Activated CD8-positive, alpha-beta memory T cell treated with anti-CD3 and anti-CD28 coated beads, Interleukin-2, amount 50 U/mL, for 24 hours (primary cell): ENCODE measurements at regions not wholly inside any gene's neighbourhood (a gene's known extent, or its start where the extent isn't known, plus 50 kb on each side); places are given as distances from the start of the nearest gene placed in this dataset.

Experiments
- DNase-seq: peaks from one replicate; pipeline ENCODE4 v3.0.0-alpha.2; 2020; ENCODE audit errors: extremely low read depth

DNA sequence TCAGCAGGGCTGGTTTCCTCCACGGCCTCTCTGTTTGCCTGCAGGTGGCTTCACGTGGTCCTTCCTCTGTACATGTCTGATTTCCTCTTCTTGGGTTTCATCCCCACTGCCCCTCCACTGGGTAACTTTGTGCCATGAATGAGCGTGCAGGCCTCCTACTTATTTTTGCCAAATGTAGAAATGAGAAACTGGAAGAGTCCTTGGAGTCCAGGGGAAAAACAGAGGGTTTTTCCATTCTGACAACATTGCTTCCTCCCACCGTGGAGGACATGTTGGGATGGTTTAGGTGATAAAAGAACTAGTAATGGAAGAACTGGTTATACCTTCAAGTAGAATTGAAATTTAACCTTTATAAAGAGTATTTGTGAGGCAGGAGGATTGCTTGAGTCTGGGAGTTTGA is 699.5 kb downstream of the QKI start:
- no peak for DNase-seq

DNA sequence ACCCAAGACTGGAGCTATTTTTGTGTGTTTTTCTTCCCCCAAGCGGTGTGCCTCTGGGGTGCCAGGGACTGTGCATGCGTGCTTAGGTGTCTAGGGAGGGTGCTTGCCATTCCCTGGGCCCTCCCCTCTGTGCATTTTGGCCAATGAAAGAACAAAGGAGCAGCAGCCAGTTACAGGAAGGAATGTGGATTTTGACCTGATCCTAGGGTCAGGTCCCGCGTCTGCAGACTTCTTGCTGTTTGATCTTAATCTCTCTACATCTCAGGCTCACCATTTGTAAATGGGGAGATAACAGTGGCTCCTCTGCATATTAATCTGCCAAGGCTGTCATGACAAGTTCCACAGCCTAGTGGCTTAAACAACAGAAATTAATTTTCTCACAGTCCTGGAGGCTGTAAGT is 699.1 kb downstream of the QKI start:
- DNase-seq = no peak

DNA sequence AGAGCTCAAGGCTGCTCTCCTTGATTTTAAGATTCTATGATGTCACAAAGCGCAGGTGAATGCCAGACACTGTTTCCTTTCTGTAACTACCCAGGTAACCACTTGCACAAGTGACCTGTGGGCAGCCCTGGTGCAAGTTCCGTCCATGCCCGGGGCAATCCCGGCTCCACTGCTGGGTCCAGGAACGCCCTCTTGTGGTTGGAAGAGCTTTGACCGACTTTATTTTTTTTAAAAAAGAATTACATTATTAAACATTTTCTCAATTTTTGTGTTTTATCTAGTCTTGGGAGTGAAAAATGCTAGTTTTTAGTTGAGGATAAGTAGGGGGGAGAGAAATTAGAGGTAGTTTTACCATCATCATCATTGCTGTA is 695.2 kb downstream of the QKI start:
- no peak for DNase-seq

DNA sequence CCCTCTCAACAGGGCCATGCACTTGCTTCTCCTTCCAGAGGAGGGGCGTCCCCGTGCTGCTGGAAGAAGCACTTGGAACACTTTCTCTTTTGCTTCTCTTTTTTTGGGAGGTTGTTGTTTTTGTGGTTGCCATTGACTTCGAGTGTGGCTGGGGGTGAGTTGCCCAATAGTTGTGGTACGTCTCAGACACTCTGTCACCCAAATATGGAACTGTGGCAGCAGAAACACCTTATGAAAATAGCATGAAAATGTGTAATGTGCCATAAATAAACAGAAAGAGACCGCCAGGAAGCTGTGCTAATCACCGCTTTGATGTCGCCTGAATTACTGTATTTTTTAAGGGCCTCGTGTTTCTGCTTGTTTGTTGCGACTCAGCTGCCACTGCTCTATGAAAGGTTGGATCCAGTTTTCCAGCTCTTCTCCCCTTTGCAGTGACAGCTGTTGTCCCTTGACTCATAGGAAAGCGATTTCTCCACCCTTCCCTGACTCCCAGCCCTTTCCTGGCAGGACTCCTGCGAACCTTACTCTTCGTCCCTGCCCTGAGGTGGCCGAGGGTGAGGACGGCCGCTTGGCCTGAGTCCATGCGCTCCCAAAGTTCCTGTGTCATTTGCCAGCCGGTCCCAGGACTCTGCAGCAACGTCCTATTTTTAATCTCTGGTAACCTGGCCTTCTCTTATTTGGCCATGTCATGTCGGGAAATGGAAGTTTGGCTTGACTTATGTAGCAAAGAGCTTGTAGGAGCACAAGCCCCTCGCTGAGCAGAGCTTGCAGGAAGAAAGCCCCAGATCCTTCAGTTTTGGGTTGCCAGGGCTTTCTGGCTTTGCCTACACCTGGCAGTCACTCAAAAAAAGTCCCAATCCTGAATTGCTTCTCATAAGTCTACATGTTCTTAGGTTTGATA is 694.6 kb downstream of the QKI start:
- DNase-seq = no peak

DNA sequence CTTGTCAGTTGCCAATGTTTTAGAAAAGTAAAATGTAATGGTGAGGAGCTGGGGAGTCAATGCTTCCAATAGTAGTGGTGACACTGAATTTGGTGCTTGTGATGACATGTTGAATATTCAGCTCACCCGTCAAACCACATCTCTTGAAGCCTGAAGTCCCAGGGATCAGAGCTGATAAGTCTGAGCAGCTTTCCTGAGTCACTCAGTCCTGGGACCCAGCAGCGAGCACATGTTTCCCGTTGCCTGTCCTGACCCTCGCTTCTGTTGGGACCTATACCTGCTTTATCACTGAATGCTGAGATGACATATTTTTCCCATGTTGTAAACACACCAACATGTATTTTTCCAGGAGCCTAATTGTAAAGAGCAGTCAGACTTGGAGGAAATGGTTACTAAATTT is 693.6 kb downstream of the QKI start:
- DNase-seq = no peak

DNA sequence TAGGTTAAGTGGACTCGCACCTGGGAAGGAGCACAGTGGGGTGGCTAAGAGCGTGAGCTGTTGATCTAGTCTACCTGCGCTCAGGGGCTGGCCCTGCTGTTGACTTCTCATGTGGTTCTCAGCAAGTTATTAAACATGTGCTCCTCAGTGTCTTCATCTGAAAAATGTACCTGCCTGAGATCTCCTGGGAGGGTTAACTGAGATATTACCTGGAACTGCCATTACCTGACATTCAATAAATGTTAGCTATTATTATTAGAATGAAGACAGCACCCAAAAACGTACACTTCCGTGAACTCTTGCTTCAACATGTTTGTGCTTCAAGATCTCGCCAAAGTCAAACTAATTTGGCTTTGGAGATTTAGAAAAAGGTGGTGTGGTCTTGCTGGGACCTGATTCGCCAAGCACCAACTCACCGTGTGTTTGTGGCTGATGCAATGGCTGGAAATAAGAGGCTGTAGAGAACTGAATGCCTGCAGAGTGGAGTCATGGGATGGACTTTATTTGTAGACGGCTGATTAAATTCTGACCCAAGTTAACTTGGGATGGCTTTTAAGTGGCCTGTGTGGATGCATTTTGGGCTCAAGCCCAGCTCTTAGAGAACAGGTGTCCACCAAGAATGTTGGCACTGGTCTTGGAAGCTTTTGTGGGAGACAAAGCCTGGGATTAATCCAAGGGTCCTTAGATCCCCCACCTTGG is 692.9 kb downstream of the QKI start:
- no peak for DNase-seq

DNA sequence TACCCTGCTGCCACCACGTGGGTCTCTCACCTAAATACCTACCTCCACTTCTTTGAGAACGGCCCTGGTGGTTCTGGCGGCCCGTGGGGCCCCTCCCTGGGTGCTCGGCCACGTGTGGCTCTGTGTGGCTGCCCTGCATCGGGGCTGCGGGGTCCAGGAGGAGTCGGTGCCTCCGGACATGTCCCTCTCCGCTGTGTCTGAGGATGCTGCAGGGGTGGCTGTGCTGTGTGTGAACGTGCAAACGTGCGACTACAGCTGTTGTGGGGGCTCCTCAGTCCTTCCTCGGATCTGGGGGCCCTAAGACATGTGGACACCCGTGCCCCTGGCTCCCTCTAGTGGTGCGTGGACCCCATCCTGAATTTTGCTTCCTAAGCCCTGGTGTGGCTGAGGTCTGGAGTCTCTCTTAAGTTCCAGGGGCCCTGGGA is 691.8 kb downstream of the QKI start:
- no peak for DNase-seq

DNA sequence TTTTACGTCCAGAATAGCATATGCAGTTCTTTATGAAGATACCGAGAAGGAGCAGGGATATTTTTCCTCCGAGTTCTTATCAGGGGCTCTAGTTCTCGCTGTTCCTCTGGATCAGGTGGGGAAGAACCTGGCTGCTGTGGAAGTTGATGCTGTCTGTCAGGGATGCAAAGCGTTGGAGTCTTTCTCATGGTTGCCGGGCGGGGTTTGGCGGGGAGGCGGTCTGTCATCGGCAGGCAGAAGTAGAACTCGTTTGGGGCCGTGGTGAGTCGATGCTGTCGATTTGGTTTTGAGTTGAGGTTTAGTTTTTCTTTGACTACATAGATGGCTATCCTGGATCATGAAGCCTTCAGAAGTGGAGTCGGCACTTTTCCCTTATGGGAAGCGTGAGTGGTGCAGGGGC is 691.2 kb downstream of the QKI start:
- no peak for DNase-seq

DNA sequence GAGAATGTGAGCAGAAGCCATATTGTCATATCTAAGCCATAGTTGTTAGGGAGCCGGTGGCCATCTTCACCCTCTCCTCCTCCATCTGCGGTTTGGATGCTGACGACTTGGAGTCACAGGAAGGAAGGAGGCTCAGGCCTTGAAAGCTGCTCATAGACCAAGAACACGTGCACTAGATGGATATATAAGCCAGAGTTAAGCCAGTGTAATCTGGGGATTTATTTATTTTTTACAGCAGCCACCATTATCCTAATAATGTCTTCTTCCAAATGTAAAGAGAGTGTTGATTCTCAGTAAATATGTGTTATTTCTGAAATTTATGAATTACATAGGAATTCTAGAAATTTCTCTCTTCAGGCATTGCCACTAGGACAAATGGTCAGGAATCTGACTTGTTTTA is 689.9 kb downstream of the QKI start:
- DNase-seq = no peak

DNA sequence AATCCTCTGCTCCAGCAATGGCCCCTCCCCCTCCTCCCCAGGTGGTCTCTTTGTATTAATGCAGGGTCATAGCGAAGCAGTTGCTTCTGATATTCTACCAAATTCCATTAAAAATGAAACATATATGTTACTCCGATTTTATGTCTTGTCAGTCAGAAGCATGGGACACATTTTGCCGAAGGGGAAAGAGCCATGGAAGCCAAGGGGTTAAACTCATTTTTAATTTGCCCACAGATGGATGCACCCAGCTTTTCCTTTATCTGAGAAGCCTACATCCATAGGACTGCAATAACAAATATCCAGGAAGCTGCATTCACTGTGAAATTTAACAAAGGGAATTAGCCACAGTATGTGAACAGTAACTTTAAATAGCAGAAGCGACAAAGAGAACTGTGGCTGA is 688.2 kb downstream of the QKI start:
- no peak for DNase-seq

DNA sequence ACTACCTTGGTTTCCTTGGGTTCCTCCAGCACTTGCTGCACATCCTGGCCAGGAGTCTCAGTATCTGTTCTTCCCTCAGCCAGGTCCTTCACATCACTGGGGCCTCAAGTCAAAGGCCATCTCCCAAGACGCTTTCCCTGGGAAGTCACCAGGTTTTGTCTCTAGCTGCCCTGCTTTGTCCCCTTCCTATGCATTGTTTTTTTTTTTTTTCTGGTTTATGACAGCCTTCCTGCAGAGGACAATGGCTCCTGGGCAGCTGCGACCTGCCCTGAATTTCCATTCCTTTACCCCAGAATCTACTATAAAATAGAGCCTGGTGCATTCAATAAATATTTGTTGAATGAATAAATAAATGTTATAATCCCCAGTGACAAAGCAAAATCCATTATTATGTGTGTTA is 687.3 kb downstream of the QKI start:
- DNase-seq = no peak

DNA sequence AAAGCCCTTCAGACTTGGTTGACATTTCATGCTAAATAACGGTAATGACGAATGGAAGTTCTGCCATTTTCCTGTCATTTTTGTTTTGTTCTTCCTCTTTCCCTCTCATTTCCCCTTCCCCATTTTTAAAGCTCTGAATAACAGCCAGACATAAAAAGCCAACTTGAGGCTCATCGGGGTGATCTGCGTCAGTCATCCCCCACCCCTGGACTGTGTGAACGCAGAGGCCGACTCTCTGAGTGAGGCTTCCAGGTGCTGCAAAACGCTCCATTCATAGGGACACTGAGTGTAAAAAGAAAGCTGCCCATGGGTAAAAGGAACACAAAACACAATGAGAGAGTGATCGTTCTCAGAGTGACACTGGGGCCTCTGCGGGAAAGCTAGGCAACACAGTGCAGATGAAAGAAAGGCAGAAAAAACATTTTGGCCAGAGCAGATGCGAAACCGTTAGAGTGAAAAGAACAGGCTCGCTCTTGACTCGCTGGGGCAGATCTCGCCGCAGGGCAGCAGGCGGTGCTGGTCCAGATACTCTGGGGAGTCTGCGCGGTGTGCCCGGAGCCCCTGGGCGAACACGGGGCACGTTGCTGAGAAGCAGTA is 684.8 kb downstream of the QKI start:
- DNase-seq = no peak

DNA sequence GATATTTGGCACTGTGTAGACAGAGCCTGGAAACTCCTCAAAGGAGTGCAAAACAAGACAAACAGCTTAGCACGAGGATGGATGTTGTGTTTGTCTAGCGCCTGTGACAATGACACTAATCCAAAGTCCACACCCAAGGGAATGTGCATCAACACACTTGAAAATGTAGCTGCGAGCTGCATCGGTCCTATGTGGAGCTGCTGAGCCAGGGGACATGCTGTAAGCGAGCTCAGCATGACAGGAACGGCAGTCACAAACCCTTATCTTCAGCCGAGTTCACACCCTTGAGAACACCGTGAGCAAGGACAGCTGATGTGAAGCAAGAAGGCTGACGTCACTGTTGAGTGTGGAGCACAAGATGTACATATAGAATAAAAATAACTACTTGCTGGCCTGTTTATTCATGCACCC is 684.3 kb downstream of the QKI start:
- no peak for DNase-seq

DNA sequence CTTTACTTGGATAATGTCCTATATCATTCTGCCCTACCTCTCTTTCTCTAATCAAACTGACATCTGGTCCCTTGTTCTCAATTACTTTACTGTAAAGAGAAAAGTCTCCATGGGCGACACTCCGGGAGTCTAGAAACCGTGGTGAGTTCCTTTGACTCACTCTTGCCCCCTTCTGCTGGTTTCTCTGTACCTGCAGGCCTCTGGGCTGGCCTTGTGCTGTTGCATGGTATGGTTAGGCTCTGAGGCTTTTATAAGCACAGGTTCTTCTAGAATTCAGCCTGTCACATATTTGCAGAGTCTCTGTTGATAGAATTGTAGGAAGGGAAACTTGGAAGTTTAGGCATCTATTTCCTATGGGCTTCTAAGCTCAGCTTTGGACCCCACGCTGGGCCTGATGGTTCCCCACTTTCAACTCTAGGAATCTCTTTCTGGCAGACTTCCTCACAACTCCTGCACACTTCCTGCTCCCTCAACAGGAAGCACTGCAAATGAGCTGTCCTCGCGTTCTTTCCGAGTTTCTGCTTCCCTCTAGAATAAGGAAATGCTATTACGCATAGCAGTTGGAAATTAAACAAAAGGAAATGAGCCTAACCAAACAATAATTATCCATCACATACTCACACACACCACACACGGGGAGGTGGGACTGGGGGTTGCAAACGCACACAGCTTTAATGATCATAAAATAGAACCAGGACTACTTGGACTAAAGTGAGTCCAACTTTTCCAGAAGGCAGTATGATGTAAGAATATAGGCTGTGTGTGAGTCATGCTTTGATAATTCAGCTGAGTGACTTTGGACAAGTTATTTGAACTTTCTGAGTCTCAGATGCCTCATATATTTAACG is 683.3 kb downstream of the QKI start:
- DNase-seq = no peak

DNA sequence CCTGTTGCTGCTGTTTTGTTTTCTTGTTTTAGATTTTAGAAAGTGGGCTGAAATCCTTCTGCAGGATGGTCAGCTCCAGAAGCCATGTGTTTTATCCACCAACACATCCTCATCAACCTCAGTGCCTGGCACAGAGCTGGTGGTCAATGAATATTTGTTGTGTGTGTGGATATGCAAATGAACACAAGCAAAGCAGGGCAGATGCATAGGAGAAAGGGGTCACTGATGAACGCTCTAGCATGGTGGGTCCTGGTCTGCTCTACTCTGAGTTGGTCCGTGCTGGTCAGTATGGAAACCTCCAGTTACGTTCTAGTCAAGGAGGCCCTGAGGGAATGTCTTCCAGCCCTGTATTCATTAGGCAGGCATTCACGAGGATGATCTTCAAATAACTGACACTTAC is 682.5 kb downstream of the QKI start:
- DNase-seq = no peak

DNA sequence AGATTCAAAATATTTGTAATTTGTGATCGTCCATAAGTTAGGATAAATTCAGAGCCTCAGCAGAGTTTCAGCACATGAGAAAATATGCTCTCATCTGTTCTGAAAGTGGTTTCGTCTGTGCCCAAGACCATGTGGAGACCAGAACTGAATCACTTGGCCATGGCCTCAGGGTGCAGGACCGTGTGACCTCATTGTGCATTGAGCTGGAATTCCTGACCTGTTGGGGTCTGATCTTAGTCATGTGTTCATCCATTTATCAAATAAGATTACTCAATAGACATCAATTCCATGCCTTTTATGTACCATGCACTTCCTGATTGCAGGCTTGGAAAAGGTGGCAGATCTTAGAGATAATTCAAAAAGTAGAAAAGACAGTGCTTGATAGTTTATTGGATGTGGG is 680.5 kb downstream of the QKI start:
- DNase-seq = no peak

DNA sequence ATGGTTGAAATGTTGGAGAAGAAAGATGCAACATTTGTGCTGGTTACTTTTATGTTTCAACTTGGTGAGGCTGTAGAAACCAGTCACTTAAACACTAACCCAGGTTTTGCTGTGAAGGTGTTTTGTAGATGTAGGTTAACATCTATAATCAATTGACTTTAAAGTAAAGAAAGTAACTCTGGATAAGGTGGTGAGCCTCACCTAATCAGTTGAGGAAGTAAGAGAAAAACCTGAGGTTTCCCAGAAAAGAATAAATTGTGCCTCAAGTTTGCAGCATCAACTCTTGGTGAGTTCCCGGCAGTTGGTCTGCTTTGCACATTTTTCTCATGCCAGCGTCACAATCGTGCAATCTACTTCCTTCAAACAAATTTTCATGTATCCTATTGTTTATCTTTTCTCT is 673.4 kb downstream of the QKI start:
- DNase-seq = no peak

DNA sequence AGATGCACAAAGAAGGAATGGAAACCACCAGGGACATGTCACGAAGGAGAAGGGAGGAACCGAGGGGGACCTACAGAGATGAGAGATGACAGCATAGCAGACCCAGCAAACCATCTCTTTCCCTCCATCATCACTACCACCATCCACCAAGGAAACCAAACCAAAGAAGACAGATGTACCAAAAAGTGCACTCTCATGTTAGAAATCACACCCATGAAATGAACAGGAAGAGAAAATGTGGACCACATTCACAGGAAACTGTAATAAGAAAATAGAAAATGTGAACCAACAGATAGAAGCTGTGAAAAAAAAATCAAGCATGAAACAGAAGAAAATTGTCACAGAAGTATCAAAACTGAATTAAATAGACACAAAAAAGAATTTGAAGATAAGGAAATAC is 672.7 kb downstream of the QKI start:
- DNase-seq = no peak

DNA sequence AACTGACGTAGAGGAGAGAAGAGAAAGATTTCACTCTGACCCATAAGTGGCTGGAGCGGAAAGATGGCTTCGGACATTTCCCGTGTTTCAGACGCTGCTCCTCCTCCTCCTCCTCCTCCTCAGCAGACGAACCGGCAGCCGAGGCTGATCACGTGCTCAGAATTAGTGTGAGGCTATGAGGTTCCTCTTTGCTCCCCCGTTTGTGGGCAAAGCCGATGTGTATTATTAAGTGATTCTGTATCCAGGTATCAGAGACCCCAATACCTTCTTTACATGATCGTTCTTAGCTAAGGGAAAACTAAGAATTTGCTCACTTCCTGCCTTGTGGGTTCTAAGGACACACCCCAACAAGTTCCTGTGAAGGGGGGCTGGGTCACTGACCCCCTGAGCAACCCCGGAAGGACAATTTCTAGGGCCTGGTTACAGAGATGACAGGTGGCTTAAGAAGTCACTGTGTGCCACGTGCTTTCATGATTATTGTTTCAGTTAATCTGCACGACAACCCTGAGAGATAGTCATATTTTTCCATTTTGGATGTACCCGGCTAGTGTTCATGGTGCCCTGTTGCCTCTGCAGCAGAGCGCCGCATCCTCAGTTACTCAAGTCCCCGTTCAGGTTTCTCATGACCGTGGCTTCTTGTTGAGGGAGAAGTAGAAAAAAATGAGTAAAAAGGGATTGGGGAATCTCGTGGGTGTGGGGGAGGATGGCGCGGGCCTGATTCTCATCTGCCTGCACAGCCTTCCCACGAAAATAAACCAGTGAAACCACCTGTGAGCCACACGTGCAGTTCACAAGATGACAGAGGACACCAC is 671.8 kb downstream of the QKI start:
- no peak for DNase-seq

DNA sequence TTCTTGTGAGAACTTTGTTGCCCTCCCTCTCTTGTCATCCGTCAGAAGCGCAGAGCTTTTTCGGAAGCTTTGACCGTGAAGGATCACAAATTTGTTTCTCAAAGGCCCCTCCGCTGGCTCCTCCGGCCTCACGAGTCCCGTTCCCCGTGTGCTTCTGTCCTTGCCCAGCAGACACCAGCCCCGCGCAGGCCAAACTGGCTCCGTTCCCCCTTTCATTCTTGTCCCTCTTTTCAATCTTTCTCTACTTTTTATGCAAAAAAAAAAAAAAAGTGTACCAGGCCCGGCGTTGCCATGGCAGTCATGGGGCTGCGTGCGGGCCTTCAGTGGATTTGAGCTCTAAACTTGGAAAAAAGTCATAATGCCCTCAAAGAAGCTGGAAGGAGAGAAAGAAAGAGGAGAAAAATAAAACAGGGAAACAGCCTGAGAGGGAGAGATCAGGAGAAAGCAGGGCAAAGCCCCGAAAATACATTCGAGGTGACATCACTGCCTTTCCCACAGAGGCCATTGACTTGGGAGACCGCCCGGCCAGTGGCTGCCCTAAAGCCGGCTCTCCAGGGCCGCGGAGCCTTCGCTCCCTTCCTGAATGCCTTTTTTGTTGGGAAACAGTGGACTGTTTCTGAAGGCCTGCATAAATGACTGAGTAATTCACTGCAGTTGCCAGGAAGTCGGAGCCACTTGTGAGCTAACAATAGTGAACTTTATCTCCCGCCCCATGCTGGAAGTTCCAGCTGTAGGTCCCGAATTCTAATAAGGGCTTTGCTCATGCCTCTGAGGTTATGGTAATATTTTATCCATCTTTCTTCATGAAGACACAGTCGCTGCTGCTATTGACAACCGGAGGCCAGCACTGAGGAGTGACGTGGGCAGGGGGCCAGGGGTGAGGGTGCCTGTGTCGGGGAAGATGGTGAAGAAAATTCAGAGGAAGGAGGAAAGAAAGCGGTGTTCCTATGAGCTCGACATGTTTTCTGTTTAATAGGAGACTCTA is 670.9 kb downstream of the QKI start:
- DNase-seq = no peak
